ENCODE measurements at regions not wholly inside any gene's neighbourhood (a gene's known extent, or its start where the extent isn't known, plus 50 kb on each side); places are given as distances from the start of the nearest gene placed in this dataset.

DNA sequence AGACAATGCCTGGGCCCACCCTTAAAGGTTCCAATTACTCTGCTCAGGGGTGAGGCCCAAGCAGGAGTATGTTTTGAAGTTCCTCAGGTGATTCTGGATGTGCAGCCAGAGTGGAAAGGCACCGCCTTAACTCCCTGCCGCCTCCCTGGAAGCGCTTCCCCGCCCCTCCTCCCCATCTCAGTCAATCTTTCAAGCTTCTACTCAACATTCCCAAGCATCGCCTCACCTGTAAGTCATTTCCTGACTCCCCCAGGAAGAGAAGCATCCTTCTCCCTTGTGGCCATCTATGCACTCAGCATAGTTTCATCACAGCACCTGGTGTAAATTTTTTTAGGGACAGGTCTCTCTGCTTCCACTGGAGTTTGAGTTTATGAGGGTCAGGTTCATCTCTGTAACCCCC, 67.5 kb downstream of the MYL12B start:
- TF ChIP-seq, protein P1, sequence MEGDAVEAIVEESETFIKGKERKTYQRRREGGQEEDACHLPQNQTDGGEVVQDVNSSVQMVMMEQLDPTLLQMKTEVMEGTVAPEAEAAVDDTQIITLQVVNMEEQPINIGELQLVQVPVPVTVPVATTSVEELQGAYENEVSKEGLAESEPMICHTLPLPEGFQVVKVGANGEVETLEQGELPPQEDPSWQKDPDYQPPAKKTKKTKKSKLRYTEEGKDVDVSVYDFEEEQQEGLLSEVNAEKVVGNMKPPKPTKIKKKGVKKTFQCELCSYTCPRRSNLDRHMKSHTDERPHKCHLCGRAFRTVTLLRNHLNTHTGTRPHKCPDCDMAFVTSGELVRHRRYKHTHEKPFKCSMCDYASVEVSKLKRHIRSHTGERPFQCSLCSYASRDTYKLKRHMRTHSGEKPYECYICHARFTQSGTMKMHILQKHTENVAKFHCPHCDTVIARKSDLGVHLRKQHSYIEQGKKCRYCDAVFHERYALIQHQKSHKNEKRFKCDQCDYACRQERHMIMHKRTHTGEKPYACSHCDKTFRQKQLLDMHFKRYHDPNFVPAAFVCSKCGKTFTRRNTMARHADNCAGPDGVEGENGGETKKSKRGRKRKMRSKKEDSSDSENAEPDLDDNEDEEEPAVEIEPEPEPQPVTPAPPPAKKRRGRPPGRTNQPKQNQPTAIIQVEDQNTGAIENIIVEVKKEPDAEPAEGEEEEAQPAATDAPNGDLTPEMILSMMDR (IDR thresholded peaks at IDR 0.05): no peak
- TF ChIP-seq POLR2AphosphoS5 (IDR thresholded peaks at IDR 0.05): no peak
